ENCODE measurements at regions not wholly inside any gene's neighbourhood (a gene's known extent, or its start where the extent isn't known, plus 50 kb on each side); places are given as distances from the start of the nearest gene placed in this dataset.

GRCh38 chr5:158039911-158040347 is 181.0 kb upstream of the CLINT1 start:
- WGBS (ENCODE audit: insufficient coverage, insufficient replicate concordance, low lambda C conversion rate, missing lambda C conversion rate) = 15% methylated on average over 2 of the region's 2 CpGs
- DNase-seq (ENCODE audit: low read depth, low spot score) (peak; percentile 4), ATAC-seq (peak; percentile 87), FAIRE-seq (no peak)
- in situ Hi-C loops (cut with MboI) = no loop called here
- Histone ChIP-seq H3K9me3 (replicated peaks; ENCODE audit: control insufficient read depth, insufficient read depth, low read length) (no peaks in the 10 kb centered on the region; the same call in 2 of the 3 replicates), H4K20me1 (ENCODE audit: control insufficient read depth, insufficient read depth) (no peaks in the 10 kb centered on the region), H3K4me2 (ENCODE audit: control insufficient read depth, insufficient read depth) (no peak overlapping the region), H3K36me3 (ENCODE audit: control insufficient read depth in 2 of 2, insufficient read depth in 2 of 2, low read length in 1 of 2) (no peaks in the 10 kb centered on the region), H3K79me2 (ENCODE audit: control insufficient read depth, insufficient read depth, low read length) (no peaks in the 10 kb centered on the region), H3K9ac (ENCODE audit: control insufficient read depth, insufficient read depth, low read length) (no peak overlapping the region), H3K27ac (ENCODE audit: control insufficient read depth, insufficient read depth) (no peak overlapping the region), H2AFZ (ENCODE audit: control insufficient read depth, low read depth, low read length) (no peak overlapping the region), H3K27me3 (replicated peaks in 1 of 2; ENCODE audit: control insufficient read depth in 2 of 2, insufficient read depth in 2 of 2, low read length in 1 of 2) (no peaks in the 10 kb centered on the region), H3K4me1 (ENCODE audit: control insufficient read depth, insufficient read depth, low read length) (no peaks in the 10 kb centered on the region; the same call in 1 of the 2 replicates), H3K4me3 (no peak overlapping the region)
- POLR2A ChIA-PET = interaction anchor here (0.6 kb wide), 1 partner anchor 1132 kb away, joined by 3 read pairs; no protein-coding TSS in a partner anchor
- no peak for TF ChIP-seq ZBTB33 (IDR thresholded peaks at IDR 0.05)
- TF ChIP-seq POLR2A (IDR thresholded peaks at IDR 0.05; ENCODE audit: low read depth, low read length) = no peak
- TF ChIP-seq E2F8 (IDR thresholded peaks at IDR 0.05; ENCODE audit: low read depth, partially characterized antibody) = no peak
- peak; percentile 24; the same call in 1 of the 2 replicates for TF ChIP-seq RUNX3 (IDR thresholded peaks at IDR 0.05; ENCODE audit: low read length)
- TF ChIP-seq E2F4 (IDR thresholded peaks at IDR 0.05; ENCODE audit: low read depth, low read length) = no peak
- TF ChIP-seq KDM1A (IDR thresholded peaks at IDR 0.05; ENCODE audit: borderline replicate concordance) = no peak
- 0 out of 3 replicates have a peak, but pooled peaks have one; percentile 45 for TF ChIP-seq POU2F2 (IDR thresholded peaks at IDR 0.05; ENCODE audit: borderline replicate concordance, low read depth, low read length)
- TF ChIP-seq STAT1 (conservative IDR thresholded peaks at IDR 0.05) = no peak
- no peak for TF ChIP-seq CREB1 (IDR thresholded peaks at IDR 0.05; ENCODE audit: low read depth)
- TF ChIP-seq CHD4 (IDR thresholded peaks at IDR 0.05) = no peak
- TF ChIP-seq IRF4 (IDR thresholded peaks at IDR 0.05; ENCODE audit: low read depth, low read length) = 0 out of 2 replicates have a peak, but pooled peaks have one; percentile 9
- RAD21 ChIA-PET (ENCODE audit: unreplicated experiment) = no interaction called here
- SMC1A ChIA-PET (ENCODE audit: uncharacterized antibody, unreplicated experiment) = no interaction called here
- no TSS peak for BruUV-seq (replicated peaks)
- CTCF ChIA-PET = interaction anchor here (0.5 kb wide), 1 partner anchor 81 kb away, joined by 3 read pairs; no protein-coding TSS in a partner anchor
- intact Hi-C loops (cut with micrococcal nuclease; ENCODE audit: unreplicated experiment) = no loop called here
